T47D (cell line): ENCODE measurements at regions not wholly inside any gene's neighbourhood (a gene's known extent, or its start where the extent isn't known, plus 50 kb on each side); places are given as distances from the start of the nearest gene placed in this dataset.

Experiments used
- DNase-seq, 2 experiments: peaks; one replicate each; pipeline versions ENCODE4 v3.0.0 to v3.0.0-alpha.2; 2011 to 2012; ENCODE audit warnings: low read depth in 1 of 2, low spot score in 1 of 2
- JUND ChIP-seq: IDR thresholded peaks from 2 replicates; pipeline ENCODE4 v1.6.1; 2012; ENCODE audit warnings: low read depth
- in situ Hi-C: cut with HindIII; loops from 2 replicates; pipeline ENCODE4 v1.10.0; 2016; ENCODE audit warnings: low sequenced_read_pairs, low pct_unique_long_range_greater_than_20kb

- no peak for DNase-seq
- in situ Hi-C loops = no loop called here
These were observed 103.0 kb upstream of the STK17B start for GRCh38 chr2:196274387-196274809.

GRCh38 chr2:196275646-196276352 lies 104.4 kb upstream of the STK17B start:
- in situ Hi-C loops = no loop called here
- no peak for TF ChIP-seq JUND
- DNase-seq = no peak

More at GRCh38 chr2:196274387-196274809, 103.0 kb upstream of the STK17B start:
- TF ChIP-seq JUND = no peak

- no peak for TF ChIP-seq JUND
- in situ Hi-C loops = no loop called here
- DNase-seq = no peak
These were observed 105.0 kb upstream of the STK17B start for GRCh38 chr2:196276421-196276820.

- no peak for TF ChIP-seq JUND
- DNase-seq = peak in 1 of 2 experiments; percentile 39
- in situ Hi-C loops = no loop called here
These were observed 105.6 kb upstream of the STK17B start for GRCh38 chr2:196277002-196277401.

- TF ChIP-seq JUND = no peak
- in situ Hi-C loops = no loop called here
- no peak for DNase-seq
These were observed 107.1 kb upstream of the STK17B start for GRCh38 chr2:196278491-196278911.

GRCh38 chr2:196279541-196279940 lies 108.2 kb upstream of the STK17B start:
- no peak for TF ChIP-seq JUND
- in situ Hi-C loops = no loop called here
- DNase-seq = no peak

GRCh38 chr2:196284144-196284844 lies 112.9 kb upstream of the STK17B start:
- in situ Hi-C loops = no loop called here
- DNase-seq = no peak
- TF ChIP-seq JUND = no peak

GRCh38 chr2:196284866-196285557 lies 113.6 kb upstream of the STK17B start:
- no peak for TF ChIP-seq JUND
- in situ Hi-C loops = no loop called here
- DNase-seq = no peak

- TF ChIP-seq JUND = no peak
- DNase-seq = no peak
- in situ Hi-C loops = no loop called here
These were observed 115.4 kb upstream of the STK17B start for GRCh38 chr2:196286821-196287220.

GRCh38 chr2:196287523-196287922 lies 116.1 kb upstream of the STK17B start:
- DNase-seq = no peak
- TF ChIP-seq JUND = no peak
- in situ Hi-C loops = no loop called here

- DNase-seq = no peak
- no peak for TF ChIP-seq JUND
- in situ Hi-C loops = no loop called here
These were observed 116.7 kb upstream of the STK17B start for GRCh38 chr2:196288006-196288538.

- no peak for TF ChIP-seq JUND
- in situ Hi-C loops = no loop called here
- no peak for DNase-seq
These were observed 117.6 kb upstream of the STK17B start for GRCh38 chr2:196289000-196289399.

GRCh38 chr2:196290136-196290535 lies 118.8 kb upstream of the STK17B start:
- in situ Hi-C loops = no loop called here
- TF ChIP-seq JUND = no peak
- DNase-seq = no peak
